DOHH2 (cell line): ENCODE measurements at regions not wholly inside any gene's neighbourhood (a gene's known extent, or its start where the extent isn't known, plus 50 kb on each side); places are given as distances from the start of the nearest gene placed in this dataset.

Source experiments
- EZH2phosphoT487 ChIP-seq: fragments of 200-600 bp; sonication (generic); IDR thresholded peaks from 2 replicates; pipeline ENCODE4 v1.6.1; 2017; ENCODE audit warnings: borderline replicate concordance, mild to moderate bottlenecking, antibody characterized with exemption, low read length, moderate library complexity, mixed read lengths
- TF ChIP-seq, protein P1 (sequence below): fragments of 200-600 bp; sonication (generic); IDR thresholded peaks from one replicate; pipeline ENCODE4 v1.5.1; 2014; ENCODE audit warnings: antibody characterized with exemption, mild to moderate bottlenecking, low read depth, low read length; ENCODE audit not compliant: poor library complexity, severe bottlenecking

DNA sequence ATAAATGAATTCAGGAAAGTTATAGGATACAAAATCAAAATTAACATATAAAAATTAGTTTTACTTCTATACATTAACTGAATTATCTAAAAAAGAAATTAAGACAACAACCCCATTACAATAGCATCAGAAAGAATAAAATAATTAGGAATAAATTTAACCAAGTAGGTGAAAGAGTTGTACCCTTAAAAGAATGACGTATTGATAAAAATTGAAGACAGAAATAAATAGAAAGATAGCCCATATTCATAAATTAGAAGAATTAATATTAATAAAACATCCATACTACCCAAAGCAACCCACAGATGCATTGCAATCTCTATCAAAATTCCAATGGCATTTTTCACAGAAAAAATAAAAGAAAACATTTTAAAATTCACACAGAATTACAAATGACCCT, 242.8 kb downstream of the MMUT start:
- TF ChIP-seq, protein P1, sequence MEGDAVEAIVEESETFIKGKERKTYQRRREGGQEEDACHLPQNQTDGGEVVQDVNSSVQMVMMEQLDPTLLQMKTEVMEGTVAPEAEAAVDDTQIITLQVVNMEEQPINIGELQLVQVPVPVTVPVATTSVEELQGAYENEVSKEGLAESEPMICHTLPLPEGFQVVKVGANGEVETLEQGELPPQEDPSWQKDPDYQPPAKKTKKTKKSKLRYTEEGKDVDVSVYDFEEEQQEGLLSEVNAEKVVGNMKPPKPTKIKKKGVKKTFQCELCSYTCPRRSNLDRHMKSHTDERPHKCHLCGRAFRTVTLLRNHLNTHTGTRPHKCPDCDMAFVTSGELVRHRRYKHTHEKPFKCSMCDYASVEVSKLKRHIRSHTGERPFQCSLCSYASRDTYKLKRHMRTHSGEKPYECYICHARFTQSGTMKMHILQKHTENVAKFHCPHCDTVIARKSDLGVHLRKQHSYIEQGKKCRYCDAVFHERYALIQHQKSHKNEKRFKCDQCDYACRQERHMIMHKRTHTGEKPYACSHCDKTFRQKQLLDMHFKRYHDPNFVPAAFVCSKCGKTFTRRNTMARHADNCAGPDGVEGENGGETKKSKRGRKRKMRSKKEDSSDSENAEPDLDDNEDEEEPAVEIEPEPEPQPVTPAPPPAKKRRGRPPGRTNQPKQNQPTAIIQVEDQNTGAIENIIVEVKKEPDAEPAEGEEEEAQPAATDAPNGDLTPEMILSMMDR, result no peak
- TF ChIP-seq EZH2phosphoT487, result no peak
